GM18867 (cell line): ENCODE measurements at regions not wholly inside any gene's neighbourhood (a gene's known extent, or its start where the extent isn't known, plus 50 kb on each side); places are given as distances from the start of the nearest gene placed in this dataset.
A peak's percentile ranks its signal among the peaks of the same experiment; 100 is the strongest.
"Not testable (repeated sequence)": the region's sequence is repeated elsewhere in the genome, so short reads cannot be mapped to it uniquely, and the experiment has no call there.

Experiments
- ATAC-seq: cut with Tn5 transposase; IDR thresholded peaks from one replicate; pipeline ENCODE4 v1.9.1; 2021; ENCODE audit warnings: mild to moderate bottlenecking, moderate library complexity; ENCODE audit not compliant: unreplicated experiment

DNA sequence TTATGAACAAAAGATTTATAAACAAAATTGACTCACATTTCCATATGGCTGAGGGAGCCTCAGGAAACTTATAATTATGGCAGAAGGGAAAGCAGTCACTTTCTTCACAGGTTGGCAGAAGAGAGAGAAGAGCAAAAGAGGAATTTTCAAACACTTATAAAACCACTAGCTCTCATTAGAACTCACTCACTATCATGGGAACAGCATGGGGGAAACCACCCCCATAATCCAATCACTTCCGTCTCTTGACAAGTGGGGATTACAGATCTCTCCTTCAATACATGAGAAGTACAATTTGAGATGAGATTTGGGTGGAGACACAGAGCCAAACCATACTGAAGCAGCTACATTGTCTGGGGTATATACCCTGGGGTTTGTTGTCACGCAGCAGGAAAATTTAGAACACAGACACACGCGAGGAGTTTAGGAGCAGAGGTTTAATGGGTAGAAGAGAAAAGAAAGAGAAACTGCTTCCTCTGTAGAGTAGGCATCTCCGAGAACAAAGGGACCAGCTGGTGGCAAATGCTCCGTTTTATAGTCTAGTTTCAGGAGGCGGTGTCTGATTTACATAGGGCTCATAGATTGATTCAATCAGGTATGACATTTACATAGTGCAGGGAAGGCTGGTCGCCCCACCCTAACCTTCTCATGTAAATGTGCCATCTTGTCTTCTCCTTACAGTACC lies 2277.7 kb upstream of the AGA start:
- no peak for ATAC-seq

DNA sequence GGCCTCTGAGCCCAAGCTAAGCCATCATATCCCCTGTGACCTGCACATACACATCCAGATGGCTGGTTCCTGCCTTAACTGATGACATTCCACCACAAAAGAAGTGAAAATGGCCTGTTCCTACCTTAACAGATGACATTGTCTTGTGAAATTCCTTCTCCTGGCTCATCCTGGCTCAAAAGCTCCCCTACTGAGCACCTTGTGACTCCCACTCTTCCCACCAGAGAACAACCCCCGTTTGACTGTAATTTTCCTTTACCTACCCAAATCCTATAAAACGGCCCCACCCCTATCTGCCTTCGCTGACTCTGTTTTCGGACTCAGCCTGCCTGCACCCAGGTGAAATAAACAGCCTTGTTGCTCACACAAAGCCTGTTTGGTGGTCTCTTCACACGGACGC lies 2284.3 kb upstream of the AGA start:
- not testable (repeated sequence) for ATAC-seq

DNA sequence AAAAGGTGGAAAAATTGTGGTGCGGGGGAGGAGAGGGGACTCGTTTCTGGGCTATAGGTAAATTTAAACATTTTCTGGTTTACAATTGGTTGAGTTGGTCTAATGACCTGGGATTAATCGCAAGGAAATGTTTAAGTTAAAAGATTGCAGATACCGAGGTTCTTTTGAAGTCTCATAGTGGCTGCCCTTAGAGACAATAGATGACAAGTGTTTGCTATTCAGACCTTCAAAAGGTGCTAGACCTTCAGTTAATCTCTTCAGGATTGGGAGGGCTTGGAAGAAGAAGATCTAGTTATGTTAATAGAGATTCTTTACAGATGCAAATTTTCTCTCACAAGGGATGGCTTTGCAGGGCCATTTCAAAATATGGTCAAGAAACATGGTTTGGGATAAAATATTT lies 2286.1 kb upstream of the AGA start:
- no peak for ATAC-seq

DNA sequence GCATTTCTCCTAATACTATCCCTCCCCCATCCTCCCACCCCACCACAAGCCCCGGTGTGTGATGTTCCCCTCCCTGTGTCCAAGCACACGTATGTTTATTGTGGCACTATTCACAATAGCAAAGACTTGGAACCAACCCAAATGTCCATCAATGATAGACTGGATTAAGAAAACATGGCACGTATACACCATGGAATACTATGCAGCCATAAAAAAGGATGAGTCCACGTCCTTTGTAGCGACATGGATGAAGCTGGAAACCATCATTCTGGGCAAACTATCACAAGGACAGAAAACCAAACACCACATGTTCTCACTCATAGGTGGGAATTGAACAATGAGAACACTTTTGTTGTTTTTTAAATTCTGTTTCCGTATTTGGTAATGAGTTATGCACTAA lies 2294.6 kb upstream of the AGA start:
- ATAC-seq, result not testable (repeated sequence)

DNA sequence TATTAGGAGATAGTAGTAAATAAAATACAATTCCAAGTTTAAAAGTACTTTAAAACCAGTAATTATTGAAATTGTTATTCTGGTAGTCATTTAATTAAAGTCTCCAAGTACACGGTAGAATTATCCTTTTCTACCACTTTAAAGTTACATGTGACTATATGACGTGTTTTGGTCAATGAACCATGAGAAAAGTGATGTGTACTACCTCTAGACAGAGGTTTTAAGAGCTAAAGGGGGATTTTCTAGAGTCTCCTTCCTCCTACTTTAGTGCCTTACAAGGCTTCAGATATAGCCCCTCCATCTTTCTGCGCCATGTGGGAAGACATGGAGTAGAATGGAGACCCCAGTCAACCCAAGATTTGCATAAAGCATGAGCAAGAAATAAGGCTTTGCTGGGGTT lies 2296.6 kb upstream of the AGA start:
- ATAC-seq, result no peak

DNA sequence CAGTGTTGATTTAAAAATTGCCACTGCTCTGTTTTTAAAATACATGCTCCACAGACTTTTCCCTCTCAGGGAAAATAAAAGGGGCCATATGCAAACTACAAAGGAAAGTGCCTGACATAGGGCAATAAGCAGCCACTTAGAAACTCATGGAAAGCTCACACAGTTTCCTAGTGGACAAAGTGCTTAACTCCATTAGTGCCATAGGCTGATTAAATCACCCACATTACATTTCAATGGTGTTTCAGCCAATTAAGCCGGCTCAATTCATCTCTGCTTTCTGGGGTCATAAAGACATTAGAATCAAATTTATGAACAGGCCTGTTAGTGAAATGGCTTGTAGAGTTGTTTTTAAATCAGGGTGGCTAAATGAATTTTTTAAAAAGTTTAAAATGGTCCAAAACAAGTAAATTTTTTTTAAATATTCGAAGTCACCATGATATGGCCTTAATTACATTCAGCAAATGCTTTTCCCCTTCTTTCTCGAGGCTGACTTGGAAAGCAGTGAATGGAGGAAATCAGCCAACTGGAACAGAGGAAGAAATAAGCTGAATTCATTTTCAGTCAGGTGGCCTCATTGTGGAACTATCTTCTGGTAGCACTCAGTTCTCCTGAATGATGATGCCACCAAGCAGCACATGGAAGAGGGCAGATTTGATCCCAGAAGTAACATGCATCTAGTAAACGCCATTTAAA lies 2305.1 kb upstream of the AGA start:
- ATAC-seq, result no peak

DNA sequence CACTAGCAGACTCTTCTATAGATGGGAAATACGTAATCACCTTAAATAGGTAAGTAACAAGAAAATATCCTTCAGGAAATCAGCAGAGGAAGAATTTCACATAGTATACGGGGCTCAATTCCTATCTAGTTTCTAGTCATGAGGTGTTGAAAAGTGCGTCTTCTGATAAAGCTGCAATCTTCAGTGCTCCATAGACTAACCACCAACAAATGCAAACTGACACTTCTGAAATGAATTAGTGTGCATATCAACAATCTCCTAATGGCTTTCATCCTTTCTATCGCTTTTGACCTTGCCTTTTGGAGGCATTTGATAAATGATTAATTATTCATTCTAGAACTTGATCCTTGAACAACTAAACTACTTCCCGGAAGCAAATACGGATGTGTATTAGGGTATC lies 2306.6 kb upstream of the AGA start:
- no peak for ATAC-seq

DNA sequence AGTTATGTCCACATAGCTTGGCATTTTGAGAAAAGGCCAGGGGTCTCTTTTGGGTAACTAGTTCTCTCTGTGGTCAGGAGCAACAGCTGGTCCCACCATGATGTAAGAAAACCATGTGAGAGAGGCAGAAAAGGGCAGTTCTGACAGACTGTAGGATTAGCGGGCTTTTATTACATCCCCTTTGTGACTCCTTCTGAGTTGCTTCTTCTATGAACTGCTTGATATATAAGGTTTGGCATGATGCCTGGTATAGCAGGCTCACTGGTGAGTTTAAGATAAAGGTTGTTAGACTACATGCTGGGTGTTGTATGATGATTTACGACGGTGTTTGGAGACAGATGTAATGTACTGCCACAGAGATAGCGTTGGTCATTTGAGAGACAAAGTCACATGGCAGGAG lies 2308.1 kb upstream of the AGA start:
- no peak for ATAC-seq

DNA sequence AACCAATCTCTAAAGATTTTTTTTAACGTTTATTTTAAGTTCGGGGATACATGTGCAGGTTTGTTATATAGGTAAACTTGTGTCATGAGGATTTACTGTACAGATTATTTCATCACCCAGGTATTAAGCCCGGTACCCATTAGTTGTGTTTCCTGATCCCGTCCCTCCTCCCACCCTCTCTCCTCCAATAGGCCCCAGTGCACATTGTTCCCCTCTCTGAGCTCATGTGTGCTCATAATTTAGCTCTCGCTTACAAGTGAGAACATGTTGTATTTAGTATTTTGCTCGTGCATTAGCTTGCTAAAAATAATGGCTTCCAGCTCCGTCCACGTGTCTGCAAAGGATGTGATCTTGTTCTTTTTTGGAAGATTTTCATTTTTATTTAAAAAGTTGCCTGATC lies 2309.4 kb upstream of the AGA start:
- ATAC-seq, result no peak

DNA sequence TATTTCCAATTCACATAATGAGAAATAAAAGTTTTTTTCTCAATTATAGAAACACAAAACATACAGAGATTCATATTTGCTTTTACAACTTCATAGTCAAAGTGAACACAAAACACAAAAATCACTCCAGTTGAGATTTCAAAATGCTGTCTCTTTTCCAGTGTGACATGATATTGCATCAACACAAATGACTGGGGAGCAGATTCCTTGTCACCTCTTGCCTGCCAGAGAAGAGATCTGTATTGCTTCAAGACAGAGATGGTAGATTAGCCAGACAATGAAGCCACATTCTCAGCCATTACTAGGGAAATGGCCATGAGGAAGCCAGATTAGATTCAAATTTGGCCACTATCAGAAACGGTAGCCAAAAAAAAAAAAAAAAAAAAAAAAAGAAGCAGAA lies 2313.1 kb upstream of the AGA start:
- ATAC-seq, result no peak

DNA sequence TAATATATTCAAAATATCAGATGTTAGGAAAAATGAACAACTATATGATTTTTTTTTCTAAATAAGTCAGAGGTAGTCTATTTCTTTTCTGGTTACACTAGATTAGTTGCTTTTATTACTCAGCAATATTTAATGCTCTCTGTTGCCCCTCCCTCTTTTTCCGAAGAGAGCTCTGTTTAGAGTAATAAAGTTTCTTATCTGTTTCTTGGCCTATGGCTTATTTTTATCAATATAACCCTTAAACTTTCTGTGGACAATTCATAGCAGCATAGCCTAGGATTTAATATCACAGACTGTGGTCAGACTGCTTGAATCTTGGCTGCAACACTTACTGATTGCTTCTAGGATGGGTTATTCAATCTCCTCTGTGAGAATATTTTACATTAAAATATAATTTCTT lies 2315.4 kb upstream of the AGA start:
- ATAC-seq, result no peak

DNA sequence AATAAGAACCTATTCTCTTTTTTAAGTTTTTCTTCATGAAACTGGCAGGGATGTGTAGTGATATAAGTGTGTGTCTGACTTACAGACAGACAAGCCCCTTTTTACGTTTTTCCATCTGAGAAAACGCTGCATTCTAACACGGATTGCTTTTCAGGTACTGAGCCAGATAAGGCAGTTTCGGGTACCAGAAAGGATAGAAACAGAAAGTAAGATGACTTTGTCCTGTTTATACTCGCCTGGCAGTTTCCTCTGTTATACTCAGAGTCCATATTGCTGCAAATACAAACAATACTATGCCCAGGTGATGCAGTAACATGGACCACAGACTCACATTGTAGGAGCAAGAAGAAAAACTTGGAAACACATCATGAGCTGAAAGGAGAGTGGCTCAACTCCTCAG lies 2320.6 kb upstream of the AGA start:
- ATAC-seq, result peak; percentile 88

DNA sequence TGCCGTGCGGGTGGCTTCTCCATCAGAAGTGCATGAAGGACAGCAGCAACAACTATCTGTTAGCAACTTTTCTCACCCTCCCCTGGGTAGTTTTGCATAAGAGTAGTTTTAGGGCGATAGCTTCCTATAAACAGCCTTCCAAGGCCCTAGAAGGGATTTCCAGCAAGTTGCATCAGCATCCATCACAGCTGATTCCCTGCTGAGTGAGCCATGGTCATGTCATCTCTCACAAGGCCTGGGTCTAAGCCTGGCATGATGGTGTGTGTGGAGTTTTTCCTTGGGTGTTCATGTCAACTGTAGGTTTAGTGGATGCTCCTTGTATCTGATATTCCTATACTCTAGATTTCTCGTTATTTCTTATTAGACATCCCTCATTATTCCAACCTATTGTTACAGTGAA lies 2324.7 kb upstream of the AGA start:
- no peak for ATAC-seq

DNA sequence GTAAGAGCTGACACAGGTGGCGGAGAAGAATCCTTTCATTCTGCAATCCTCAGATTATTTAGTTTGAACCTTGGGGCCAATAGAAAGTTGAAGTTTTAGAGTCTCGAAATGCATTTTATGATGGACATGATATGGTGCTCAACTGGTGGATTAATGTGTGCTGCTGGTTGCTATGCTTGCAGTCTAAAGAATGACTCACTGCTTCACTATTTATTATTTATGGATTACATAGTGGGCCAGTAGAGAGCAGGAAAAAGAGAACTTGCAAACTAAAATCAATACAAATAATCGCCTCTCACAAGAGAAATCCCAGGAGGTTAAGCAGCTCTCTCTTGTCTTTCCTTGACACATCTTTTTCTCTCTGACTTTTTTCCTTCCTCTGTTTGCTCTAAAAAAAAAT lies 2326.8 kb upstream of the AGA start:
- ATAC-seq, result no peak

DNA sequence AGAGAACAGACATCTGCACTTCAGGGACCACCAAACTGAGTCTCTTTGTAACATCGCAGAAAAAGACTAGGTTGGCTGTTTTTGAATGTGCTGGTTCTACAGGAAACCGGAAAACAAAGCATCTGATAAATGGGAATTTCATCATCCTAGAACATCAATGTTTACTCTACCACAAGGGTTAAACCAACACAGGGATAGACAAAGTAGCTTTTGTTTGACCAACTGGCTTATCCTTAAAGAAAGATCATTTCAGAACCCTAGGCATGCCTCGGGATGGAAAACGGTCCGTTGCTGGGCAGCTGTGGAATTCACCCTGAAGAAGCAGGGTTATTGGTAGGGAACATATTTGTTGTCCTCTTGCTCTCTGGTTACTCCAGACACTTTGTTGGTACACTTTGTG lies 2355.5 kb upstream of the AGA start:
- ATAC-seq, result no peak

DNA sequence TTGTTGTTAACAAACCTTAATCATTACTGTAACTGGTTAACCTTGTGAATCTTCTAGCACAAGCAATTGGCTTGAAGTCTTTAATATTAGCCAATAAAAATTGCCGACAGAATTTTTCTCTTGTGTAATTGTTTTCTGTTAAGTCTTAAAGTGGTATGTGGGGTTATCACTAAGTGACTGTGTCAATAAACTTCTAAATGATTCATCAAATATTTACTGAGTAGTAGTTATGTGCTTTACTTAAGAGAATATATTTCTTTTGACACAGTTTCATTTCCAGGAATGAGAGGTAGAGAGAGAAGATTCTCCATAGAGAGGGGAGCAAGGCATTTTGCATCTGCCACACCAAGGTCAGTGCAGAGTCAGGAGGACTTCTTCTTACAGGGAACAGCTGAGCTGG lies 2361.6 kb upstream of the AGA start:
- ATAC-seq, result no peak

DNA sequence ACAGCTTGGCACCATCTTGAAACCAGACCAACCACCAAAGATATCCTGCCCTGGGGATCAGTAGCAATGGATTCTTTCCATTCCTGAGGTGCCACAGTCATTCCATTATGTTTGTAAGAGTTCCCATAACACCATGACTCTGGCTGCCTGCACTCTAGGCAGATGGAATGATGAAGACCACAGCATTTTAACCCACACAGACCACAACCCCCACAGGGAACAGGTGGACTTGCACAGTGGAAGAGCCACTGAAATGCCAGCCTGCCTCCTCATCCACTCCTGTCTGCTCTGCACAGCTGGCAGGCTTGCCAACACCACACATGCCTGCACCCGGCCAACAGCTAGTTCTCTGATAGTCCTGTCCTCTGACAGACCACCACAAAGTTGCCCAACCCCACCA lies 2362.2 kb upstream of the AGA start:
- no peak for ATAC-seq

DNA sequence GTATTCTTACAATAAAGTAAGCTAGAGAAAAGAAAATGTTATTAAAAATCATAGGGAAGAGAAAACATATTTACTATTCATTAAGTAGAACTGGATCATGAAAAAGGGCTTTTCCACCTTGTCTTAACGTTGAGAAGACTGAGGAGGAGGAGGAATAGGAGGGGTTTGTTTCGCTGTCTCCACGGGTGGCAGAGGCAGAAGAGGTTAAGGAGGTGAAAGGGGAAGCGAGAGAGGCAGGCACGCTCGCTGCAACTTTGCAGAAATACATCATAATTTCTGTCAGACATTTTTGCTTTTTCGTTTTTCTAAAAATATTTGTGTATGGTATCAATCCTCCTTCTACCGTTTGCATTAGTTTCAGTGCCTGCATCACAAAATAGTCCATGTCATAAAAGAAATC lies 2375.1 kb upstream of the AGA start:
- ATAC-seq, result peak; percentile 63

DNA sequence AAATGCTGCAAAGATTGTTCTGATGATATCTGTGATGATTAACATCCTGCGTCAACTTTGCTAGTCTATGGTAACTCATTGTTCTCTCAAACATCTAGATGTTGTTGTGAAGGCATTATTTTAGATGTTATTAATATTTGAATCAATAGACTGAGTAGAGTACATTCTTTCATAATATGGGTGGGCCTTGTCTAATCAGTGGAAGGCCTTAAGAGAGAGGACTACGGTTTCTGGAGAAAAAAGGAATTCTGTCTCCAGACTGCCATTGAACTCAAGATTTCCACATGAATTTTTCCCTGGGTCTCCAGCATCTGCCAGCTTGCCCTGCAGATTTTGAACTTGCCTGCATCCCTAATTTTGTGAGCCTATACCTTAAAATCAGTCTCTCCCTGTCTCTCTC lies 2381.1 kb upstream of the AGA start:
- no peak for ATAC-seq

DNA sequence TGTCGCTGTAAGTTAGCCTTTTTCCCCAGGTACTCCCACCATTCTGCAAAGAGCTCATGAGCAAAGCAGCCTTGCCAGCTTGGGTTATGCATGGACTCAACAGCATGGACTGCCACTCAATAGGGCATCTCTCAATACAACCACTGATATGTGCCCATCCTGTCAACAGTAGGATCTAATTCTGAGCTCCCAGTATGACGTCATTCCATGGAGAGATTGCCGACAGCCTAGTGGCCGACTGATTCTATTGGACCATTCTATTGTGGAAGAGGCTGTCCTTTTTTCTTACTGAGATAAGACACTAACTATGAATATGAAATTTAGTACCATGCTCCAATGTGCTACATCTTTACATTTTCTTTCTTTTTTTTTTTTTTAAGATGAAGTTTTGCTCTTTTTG lies 2389.0 kb upstream of the AGA start:
- no peak for ATAC-seq

DNA sequence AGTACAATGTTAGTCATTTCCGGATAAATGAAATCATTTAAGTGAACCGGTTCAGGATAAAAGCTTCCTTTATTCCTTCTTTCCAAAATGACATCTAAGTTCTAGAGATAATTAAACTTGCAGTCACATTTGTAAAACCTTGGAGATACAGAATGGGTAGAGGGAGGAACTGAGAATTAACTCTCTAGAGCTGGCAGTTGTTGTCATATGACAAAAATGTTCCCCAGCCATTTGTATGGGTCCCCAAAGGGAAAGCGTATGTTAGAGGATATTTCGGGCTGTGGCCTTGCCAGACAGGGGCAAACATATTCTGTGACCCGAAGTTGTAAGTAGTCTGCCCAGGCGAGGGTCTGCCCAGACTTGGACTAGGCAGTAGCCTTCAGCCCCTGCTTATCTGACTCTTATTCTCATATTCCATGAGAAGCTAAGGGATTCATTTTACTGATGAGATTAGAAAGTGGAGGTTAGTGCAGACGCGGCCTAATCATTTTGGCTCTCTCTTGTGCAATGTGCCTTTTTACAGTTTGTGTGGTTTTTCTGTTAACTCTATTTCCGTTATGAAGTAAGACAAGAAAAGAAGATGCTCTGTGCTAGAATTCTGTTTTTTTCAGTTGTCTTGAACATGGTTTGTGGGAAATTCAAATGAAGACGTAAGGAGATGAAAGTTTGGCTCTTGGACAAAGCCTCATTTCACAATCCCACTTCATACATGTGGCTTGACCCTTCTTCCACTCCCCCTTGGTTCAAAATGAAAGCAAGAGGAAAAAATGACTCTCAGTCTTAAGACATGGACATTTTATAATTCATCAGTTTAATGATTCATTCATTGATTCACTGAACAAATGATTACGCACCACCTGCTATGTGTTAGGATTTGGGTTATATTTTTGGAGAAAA lies 2394.2 kb upstream of the AGA start:
- no peak for ATAC-seq

DNA sequence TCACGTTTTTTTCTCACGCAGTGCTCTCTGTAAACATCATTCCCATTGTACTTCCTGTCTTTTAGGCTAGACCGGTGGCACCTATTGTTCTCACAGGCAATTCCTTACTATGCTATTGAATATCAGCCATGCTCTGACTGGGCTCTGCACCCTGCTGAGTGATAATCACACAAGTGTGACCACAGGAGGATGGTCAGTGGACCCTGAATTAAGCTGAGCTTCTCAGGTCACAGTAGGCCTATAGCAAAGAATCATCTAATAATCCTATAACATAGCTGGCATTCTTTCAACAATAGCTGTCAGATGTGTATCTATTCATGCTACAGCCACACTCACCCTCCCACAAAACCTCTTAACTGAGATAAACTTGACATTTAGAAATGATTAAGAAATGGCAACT lies 2399.8 kb upstream of the TENM3 start:
- no peak for ATAC-seq
